ENCODE measurements at regions not wholly inside any gene's neighbourhood (a gene's known extent, or its start where the extent isn't known, plus 50 kb on each side); places are given as distances from the start of the nearest gene placed in this dataset.

DNA sequence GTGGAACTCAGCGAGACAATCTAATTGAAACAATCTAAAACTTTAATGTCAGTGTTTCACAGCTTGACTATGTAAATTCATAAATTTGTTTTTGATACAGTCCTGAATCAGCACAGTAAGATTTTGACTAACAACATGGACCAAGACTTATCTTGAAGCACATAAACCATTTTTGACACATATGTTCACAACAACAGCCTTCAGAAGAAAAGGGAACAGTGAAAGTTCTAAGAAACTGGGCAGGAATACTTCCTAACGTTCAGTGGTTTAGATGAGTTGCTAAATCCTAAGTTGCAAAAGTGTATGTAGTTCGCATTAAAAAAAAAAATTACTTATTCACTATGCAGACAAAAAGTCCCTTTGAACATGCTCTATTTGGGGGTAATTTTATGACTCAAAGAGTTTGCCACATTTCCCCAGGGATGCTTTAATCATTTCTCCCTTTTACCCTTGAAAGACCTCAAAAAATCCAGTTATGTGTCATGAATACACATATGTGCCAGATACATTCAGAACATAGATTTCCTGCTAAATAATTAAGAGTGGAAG lies 120.2 kb downstream of the MRPL39 start:
- no TSS peak for BruUV-seq (replicated peaks)
- DNase-seq (ENCODE audit: low read depth, low spot score): no peak
- ChIA-PET CTCF (no interaction called here), POLR2A (no interaction called here)
- Histone ChIP-seq H3K79me2 (ENCODE audit: control insufficient read depth, insufficient read depth, low read length) (no peaks in the 10 kb centered on the region), H3K27me3 (ENCODE audit: control insufficient read depth in 2 of 2, insufficient read depth in 2 of 2, low read length in 2 of 2) (no peaks in the 10 kb centered on the region), H3K27ac (ENCODE audit: insufficient read depth, low read depth, low read length) (no peak overlapping the region), H3K4me2 (ENCODE audit: insufficient read depth, low read length) (no peak overlapping the region), H3K9me3 (replicated peaks; ENCODE audit: control insufficient read depth, insufficient read depth, low read length) (no peaks in the 10 kb centered on the region), H3K36me3 (ENCODE audit: control insufficient read depth in 2 of 2, extremely low read depth in 1 of 2, insufficient read depth in 2 of 2, low read length in 2 of 2) (no peaks in the 10 kb centered on the region), H3K4me3 (replicated peaks in 1 of 3; ENCODE audit: insufficient read depth in 1 of 3, low read depth in 1 of 3, low read length in 3 of 3) (no peak overlapping the region), H3K4me1 (ENCODE audit: control insufficient read depth, extremely low read depth, insufficient read depth, low read length) (no peaks in the 10 kb centered on the region), H3K9ac (replicated peaks; ENCODE audit: extremely low read depth, insufficient read depth, low read length) (no peak overlapping the region), H3K9me1 (replicated peaks; ENCODE audit: control insufficient read depth, extremely low read depth, insufficient read depth, low read length) (no peaks in the 10 kb centered on the region), H4K20me1 (replicated peaks; ENCODE audit: control insufficient read depth, extremely low read depth, insufficient read depth, low read length) (no peaks in the 10 kb centered on the region), H2AFZ (ENCODE audit: low read depth, low read length) (no peak overlapping the region)
- no peak for FAIRE-seq
- TF ChIP-seq POLR2AphosphoS5 (IDR thresholded peaks at IDR 0.05; ENCODE audit: insufficient read depth, low read depth, low read length) (no peak), MYC (IDR thresholded peaks at IDR 0.05; ENCODE audit: low read depth, low read length) (no peak), EZH2 (IDR thresholded peaks at IDR 0.05; ENCODE audit: borderline replicate concordance, low read depth, low read length, severe bottlenecking) (no peak), JUN (IDR thresholded peaks at IDR 0.05; ENCODE audit: borderline replicate concordance, insufficient read depth, insufficient read length, low read depth) (no peak), GATA2 (IDR thresholded peaks at IDR 0.05; ENCODE audit: insufficient read depth, insufficient read length, low read depth, low read length) (no peak), FOS (IDR thresholded peaks at IDR 0.05; ENCODE audit: borderline replicate concordance, insufficient read depth, low read length) (no peak), POLR2A (IDR thresholded peaks at IDR 0.05; ENCODE audit: low read depth, low read length) (no peak)
- TF ChIP-seq, protein P1, sequence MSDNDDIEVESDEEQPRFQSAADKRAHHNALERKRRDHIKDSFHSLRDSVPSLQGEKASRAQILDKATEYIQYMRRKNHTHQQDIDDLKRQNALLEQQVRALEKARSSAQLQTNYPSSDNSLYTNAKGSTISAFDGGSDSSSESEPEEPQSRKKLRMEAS (IDR thresholded peaks at IDR 0.05; ENCODE audit: insufficient read depth, insufficient read length): no peak
- TF ChIP-seq, protein P2, sequence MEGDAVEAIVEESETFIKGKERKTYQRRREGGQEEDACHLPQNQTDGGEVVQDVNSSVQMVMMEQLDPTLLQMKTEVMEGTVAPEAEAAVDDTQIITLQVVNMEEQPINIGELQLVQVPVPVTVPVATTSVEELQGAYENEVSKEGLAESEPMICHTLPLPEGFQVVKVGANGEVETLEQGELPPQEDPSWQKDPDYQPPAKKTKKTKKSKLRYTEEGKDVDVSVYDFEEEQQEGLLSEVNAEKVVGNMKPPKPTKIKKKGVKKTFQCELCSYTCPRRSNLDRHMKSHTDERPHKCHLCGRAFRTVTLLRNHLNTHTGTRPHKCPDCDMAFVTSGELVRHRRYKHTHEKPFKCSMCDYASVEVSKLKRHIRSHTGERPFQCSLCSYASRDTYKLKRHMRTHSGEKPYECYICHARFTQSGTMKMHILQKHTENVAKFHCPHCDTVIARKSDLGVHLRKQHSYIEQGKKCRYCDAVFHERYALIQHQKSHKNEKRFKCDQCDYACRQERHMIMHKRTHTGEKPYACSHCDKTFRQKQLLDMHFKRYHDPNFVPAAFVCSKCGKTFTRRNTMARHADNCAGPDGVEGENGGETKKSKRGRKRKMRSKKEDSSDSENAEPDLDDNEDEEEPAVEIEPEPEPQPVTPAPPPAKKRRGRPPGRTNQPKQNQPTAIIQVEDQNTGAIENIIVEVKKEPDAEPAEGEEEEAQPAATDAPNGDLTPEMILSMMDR (IDR thresholded peaks at IDR 0.05; ENCODE audit: extremely low read depth in 1 of 2, insufficient read depth in 1 of 2, low read depth in 1 of 2, low read length in 2 of 2): no peak
- dilution Hi-C loops (cut with MboI; ENCODE audit: extremely low pct_ligation_motif_present, low sequenced_read_pairs): no loop called here
- intact Hi-C loops (cut with micrococcal nuclease): no loop called here

Data from endothelial cell of umbilical vein (primary cell).